GM12874 (cell line): ENCODE measurements at regions not wholly inside any gene's neighbourhood (a gene's known extent, or its start where the extent isn't known, plus 50 kb on each side); places are given as distances from the start of the nearest gene placed in this dataset.

Experiments
- CTCF ChIP-seq: IDR thresholded peaks from 2 replicates; pipeline ENCODE4 v1.5.1; 2011; ENCODE audit warnings: low read depth, mild to moderate bottlenecking, control low read depth, low read length, moderate library complexity; ENCODE audit not compliant: insufficient read depth

GRCh38 chrX:78603908-78604307, 55.2 kb downstream of the RTL3 start:
- no peak for TF ChIP-seq CTCF

GRCh38 chrX:78595901-78596502, 63.1 kb downstream of the RTL3 start:
- TF ChIP-seq CTCF: no peak

- no peak for TF ChIP-seq CTCF
Measured at GRCh38 chrX:78593701-78594100, 65.4 kb downstream of the RTL3 start.

- no peak for TF ChIP-seq CTCF
Measured at GRCh38 chrX:78592030-78592429, 67.1 kb downstream of the RTL3 start.

- TF ChIP-seq CTCF: no peak
Measured at GRCh38 chrX:78574306-78574705, 84.8 kb downstream of the RTL3 start.

- TF ChIP-seq CTCF: no peak
Measured at GRCh38 chrX:78573630-78574029, 85.5 kb downstream of the RTL3 start.

- TF ChIP-seq CTCF: no peak
Measured at GRCh38 chrX:78571849-78572248, 87.3 kb downstream of the RTL3 start.
